IPS DF 4.7 (cell line): ENCODE measurements at regions not wholly inside any gene's neighbourhood (a gene's known extent, or its start where the extent isn't known, plus 50 kb on each side); places are given as distances from the start of the nearest gene placed in this dataset.

Experiments
- DNase-seq: peaks from one replicate; pipeline ENCODE4 v3.0.0-alpha.2; 2013; ENCODE audit warnings: low spot score; ENCODE audit errors: extremely low read depth

DNA sequence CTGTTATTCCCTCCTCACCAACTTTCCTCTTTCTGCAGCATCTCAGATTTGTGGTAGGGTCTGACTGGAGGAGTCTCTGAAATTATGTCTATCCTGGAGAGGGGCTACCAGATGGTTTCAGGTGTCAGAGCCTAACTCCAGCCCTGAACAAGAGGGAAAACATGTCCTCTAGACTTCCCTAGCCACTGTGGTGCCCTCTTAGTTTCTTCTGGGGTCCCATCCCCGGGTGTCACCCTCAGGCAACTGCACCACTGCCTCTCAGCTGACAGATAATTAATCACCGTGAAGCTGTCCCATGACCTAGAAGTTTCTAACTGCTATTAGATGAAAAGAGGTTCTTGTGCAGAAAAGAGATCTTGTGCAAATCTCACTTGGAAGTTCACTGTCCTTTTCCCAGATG is 95.1 kb upstream of the CELF4 start:
- no peak for DNase-seq

DNA sequence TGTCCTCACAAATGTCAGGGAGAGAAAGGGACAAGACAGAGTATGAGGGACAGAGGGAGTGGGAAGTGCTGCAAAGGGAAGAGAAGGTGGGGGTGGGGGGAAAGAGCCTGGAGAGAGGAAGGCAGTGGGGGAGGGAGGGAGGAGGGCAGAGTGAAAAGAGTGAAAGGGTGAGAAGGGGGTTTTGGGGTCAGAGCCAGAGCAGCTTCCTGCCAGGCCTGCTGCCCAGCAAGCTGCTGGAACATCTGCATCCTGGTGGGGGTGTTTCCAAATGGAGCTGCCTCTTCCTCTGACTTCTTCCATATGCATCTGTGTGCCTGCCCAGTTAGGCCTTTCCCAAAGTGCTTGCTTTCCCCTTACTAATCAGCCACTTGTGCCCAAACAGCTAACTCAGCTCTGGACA is 94.3 kb upstream of the CELF4 start:
- no peak for DNase-seq

DNA sequence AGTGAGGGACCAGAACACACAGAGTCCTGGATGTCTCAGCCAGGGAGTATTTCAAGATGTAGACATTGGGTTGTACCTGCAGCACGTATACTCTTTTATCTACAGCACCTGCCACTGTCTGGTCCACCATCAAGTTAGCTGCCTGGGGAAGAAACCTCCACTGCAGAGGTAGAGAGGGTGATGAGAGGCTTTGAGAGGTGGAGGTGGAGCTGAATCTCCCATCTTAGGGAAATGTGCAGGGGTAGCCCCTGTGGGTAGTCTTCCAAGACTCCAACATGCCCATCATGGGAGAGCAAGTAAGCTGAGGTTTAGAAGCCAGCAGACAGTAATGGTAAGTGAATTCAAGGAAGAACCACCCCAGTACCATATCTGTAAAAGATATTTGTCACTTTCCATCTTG is 93.3 kb upstream of the CELF4 start:
- no peak for DNase-seq

DNA sequence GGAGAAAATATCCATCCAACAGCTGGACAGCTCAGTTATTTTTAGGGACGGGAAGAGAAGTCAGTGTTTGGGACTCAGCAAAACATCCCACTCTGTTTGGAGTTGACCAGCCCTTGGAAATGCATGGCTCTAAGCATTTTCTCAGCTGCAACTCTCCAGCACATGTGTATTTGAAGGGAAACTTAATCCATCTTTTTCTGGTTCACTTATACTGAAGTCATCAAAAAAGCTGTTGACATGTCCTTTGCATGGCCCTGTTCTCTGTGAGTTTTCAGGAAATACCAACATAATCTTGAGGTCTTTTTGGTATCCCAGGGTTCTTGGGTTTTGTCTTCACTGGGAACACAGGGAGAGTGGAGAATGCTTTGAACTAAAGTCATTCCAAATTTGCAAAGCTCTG is 91.9 kb upstream of the CELF4 start:
- DNase-seq, result no peak

DNA sequence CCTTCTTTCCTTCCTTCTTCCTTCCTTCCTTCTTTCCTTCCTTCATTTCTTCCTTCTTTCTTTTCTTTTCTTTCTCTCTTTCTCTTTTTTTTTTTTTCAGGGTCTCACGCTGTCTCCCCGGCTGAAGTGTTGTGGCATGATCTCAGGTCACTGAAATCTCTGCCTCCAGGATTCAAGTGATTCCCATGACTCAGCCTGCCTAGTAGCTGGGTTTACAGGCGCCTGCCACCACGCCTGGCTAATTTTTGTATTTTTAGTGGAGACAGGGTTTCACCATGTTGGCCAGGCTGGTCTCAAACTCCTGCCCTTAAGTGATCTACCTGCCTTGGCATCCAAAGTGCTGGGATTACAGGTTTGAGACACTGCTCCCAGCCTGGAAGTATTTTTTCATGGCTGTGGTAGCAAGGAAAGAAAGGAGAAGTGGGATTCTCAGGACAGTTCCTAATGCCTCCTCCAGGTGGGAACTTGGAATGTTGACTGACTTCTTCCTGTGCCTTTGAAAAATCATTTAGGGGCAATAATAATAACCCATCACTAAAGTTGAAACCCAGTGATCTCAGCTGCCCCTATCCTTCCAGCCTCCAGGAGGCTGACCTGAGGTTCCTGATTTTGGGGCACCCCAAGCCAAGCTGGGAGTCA is 89.3 kb upstream of the CELF4 start:
- no peak for DNase-seq

DNA sequence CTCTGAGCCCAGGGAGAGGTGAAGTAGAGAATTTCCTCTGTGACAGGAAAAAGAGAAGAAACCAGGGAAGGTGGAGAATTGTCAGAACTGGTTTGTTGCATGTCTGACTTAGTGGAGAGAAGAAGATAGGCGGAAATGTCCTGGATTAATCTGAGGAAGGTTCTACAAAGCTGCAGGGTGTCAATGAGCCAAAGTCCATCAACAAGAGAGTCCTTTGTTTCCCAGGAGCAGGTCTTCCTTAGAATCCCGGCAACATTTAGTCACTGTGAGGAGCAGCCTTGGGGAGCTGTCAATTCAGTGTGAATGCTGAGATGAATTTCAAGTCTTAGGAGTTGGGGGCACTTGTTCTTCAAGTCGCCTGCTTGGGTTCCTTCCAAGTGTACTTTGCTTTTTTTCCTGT is 88.4 kb upstream of the CELF4 start:
- DNase-seq, result no peak

DNA sequence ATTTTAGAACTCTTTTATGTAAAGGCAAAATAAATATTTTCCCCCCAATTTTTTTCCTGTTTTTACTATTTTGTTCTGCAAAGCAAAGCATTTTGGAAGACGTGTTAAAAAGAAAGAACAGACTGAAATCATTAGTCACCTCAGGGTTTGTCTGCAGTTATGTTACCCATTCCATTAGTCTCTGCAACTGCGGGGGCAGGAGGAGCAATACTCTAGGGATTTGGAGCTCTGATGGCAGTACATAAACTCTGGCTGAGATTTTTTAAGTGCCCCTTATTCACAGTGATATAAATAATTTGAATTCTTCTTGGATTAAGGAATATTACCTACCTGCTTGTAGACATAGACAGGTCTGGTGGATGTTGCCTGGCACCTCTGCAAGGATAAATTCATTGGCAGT is 88.0 kb upstream of the CELF4 start:
- DNase-seq, result no peak

DNA sequence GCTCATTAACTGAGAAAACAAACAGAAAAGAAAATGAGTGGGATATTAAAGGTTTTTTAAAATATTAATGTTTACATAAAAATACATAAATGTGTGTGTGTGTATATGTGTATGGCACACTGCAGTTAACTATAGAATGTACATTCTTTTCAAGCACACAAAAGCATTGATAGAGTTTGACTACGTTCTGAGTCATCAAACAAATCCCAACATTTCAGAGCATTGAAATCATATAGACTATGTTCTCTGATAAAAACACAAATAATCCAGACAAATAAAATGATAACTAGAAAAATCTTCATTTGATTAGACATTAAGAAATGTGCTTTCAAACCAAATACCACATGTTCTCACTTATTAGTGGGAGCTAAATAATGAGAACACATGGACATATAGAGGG is 84.3 kb upstream of the CELF4 start:
- DNase-seq, result no peak

DNA sequence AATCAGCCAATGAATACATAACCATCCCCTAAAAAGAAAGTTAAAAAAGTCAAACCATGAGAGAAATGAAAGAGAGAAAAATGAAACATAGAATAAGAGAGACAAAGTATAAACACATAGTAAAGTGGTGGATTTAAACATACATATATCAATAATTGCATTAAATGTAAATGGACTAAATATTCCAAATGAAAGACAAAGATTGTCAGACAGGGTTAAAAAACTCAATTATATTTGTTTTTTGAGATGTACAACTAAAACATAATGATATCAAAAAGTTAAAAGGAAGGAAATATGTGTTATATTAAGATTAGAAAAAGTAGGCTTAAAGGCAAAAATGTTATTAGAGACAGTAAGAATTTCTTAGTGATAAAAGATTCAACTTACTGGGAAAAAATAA is 83.8 kb upstream of the CELF4 start:
- no peak for DNase-seq

DNA sequence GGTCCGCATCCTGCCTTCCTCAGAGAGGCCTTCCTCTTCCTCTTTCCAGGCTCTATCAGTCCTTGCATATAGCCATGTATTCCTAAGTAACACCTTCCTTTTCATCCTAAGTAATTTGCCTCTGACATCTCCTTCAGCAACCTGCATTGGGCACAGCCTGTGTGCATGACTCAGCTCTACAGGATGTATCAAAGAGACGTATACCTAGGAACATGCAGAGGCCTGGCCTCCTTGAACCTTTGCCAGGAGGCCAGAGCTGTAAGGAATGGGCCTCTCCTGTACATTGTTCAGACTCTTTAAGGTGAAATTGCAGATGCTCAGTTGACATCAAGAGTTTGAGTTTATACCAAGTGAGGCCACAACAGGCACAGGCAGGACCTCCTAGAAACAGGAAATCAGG is 76.0 kb upstream of the CELF4 start:
- DNase-seq, result no peak

DNA sequence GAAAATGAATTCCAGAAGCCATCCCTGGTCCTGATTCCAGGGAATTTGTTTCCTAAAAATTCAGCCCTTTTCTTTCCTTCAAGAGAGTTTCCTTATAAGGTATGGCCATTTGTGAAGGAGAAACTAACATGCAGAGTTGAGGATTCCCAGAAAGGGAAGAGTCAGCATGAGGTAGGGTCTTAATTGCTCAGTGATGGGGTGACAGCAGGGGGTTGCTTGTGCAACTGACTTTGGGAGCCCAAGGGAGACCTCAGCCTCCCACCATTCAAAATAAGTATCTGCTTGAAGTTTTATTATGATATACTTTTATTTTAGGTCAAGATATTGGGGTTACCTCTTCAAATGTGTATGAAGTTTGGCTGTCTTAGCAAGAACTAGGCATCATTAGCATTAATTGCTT is 74.9 kb upstream of the CELF4 start:
- DNase-seq, result no peak

DNA sequence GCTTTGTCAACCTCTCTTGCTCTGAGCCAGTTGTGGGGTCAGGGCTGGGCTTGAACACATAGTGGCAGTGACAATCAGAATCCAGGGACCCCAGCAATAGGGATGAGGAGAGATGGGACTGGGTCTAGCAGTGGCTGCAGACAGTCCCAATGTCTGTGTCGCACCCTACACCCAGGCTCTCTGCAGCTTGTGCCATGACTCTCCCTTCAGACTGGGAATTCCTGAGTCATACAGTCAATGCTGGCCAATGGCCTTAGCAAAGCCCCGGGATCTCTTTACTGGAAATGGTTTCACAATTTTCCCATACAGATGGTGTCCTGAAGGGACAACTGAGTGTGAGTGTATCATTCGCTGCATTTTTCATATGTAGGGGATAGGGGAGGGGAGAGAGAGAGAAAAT is 74.2 kb upstream of the CELF4 start:
- no peak for DNase-seq

DNA sequence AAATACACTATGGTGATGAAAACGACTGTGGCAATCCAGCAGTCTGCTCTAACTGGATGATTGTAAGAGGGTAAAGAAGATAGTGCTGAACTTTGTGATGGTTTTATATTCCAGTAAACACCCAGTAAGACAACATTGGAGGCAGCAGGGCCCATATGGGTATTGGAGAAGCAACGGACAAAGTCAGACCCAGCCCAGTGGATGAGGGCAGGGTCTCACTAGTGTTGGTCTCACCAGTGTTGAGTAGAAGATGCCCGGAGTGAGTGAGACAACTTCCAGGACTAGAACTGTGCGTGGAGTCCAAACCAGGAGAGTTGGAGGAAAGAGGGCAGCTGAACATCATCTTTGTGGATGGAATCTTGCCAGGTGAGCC is 71.9 kb upstream of the CELF4 start:
- no peak for DNase-seq

DNA sequence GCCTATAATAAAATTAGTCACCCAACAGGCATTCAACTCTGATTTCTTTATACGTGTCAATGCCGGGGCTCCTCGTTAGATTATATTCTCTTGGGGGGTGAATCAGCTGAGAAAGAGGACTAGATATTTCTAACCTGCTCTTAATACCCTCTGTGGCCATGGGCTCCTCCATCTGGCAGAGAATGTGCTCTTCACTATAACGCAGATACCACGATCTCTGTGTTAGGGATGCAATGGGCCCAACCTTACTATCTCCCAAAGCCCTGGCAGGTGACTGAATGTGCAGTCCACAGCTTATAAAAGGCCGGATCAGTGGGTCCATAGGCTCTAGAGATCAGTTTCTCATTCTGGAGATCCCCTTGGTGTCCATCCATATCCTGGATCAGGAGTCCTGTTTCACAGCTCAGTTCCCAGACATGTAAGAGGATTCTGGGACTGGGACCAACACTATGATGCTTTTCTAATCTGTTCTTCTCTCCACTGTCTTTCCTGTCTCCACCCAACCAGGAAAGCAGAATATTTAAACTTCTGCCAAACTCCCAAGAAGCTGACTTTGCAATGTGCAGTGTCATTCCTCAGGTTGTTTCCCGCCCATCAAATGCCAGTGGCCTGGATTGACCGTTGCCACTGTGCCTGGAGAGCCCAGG is 71.4 kb upstream of the CELF4 start:
- DNase-seq, result no peak

DNA sequence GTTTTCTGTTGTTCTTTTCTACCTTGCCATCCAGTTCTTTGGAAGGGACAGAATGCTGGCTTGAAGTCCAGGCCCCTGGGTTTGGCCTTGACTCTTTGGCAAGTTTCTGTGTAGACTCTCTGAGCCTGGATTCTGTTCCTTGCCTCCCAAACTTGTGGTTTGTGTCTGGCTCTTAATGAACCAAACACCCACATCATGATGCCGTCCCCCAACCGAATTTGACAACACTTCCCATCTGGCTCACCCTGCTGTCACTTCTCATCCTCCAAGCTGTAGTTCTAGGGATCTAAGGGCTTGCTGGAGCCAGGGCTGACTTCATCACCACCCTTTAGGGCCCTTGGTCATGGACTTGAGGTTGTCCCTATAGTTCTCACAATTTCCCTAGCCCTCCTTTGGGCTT is 68.9 kb upstream of the CELF4 start:
- DNase-seq, result no peak

DNA sequence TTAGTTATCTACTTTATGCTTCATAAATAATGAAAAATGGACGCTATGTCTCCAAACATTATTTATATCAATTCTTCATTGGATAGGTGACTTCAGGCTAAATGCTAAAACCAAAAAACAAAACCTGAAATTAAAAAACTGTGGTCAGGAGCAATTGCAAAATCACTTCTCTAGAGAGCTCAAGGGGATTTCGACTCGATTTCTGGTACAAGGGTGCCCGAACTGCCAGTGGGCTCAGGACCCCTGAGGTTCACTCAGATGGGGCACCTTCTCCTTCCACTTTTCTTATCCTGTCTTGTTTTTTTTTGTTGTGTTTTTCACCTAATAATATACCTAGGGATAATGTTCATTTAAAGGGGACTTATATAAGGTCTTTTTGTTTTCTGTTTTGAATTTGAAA is 65.8 kb upstream of the CELF4 start:
- DNase-seq, result no peak

DNA sequence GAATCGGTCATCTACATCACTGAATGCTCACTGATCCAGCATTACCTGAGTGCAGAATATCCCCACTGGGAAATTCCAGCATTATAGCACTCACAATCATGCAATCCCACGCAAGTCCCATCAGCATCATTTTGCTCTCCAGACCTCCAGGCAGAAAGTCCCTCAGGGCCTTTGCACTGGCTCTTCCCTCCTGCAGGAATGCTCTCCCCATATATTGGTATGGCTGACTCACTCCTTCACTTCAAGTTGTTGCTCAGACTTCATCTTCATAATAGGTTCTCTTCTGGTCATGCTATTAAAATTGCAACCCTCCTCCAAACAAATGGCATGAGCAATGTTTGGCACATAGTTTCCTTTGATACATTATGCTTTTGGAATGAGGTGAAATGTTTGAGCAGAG is 64.7 kb upstream of the CELF4 start:
- DNase-seq, result no peak

DNA sequence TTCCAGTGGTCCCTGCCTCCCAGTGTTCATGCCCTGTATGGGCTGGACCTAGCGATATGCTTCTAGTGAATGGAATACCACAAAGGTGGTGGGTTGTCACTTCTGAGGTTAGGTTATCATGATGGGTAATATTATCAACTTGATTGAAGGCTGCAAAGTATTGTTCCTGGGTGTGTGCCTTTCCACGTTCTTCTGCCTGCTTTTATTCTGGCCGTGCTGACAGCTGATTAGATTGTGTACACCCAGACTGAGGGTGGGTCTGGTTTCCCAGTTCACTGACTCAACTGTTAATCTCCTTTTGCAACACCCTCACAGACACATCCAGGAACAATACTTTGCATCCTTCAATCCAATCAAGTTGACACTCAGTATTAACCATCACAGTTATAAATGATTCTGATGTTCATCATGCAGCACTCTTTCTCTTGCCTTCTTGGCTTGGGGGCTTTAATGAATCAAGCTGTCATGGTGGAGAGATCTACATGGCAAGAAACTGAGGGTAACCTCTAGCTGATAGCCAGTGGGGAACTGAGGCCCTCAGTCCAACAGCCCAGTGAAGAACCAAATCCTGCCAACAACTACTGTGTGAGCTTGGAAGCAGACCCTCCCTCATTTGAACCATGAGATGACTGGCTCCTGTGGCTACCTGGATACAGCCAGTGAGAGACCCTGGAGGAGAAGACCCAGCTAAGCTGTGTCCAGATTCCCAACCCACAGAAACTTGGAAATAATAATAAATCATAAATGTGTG is 63.0 kb upstream of the CELF4 start:
- DNase-seq, result no peak

DNA sequence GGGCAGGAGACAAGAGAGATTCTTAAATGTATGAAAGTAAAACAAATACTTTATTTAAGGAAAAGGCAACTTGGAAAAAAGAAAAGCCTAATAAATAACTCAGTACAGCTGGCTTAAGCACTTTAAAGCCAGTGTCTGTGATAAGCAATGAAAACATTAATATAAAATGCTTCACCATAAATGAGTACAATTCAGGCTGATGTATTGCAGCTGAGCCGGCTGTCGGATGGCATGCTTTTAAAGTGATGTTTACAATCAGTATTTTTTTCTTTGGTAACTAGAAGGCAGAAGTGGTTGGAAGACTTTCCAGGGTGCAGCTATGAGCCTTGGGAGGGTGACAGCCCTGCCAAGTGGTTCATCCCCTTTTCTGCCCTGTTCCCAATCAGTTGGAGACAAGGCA is 58.7 kb upstream of the CELF4 start:
- DNase-seq, result no peak

DNA sequence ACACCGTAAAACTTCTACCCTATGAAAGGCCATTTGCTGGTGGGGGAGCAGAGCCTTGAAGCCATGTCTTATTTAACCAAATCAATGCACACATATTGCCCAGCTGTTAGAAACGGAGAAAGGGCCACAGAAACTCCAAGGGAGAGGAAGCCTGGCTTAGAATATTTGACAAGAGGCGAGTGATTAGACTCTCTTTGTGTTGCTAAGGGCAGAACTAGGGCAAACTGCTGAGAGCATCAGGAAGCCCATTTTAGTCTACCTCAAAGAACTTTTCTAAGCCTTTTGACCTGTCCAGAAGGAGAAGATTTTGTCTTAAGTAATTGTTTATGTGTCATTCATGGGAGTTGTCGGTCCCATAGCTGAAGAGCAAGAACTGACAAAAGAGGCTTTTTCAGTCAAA is 54.4 kb upstream of the CELF4 start:
- no peak for DNase-seq

DNA sequence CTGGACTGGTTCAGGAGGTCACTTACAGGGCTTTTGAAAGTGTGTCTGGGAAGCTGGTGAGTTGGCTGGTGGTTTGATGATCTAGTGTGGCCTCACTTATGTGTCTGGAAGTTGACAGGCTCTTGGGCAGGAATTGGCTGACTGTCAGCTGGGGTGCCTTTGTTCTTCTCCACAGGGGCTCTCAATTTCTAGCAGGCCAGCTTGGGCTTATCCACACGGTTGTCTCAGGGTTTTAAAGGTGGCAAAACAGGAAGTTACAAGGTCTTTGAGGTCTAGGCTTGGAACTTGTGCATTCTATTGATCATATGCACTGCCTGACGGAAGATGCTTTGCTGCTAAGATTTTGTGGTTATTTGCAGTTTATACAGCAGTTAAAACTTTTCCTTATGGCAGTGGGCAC is 52.0 kb upstream of the CELF4 start:
- no peak for DNase-seq
